Neural progenitor cell (in vitro differentiated cells): ENCODE measurements at regions not wholly inside any gene's neighbourhood (a gene's known extent, or its start where the extent isn't known, plus 50 kb on each side); places are given as distances from the start of the nearest gene placed in this dataset.
"Not testable (repeated sequence)": the region's sequence is repeated elsewhere in the genome, so short reads cannot be mapped to it uniquely, and the experiment has no call there.

ENCODE experiments used
- DNase-seq: peaks from one replicate; pipeline ENCODE4 v3.0.0-alpha.2; 2016; ENCODE audit warnings: low spot score
- H2AFZ ChIP-seq: fragments of 200-600 bp; sonication (generic); replicated peaks from 2 replicates; pipeline ENCODE4 v1.6.1; 2016; ENCODE audit warnings: antibody characterized with exemption
- H3F3A ChIP-seq: fragments of 200-600 bp; sonication (generic); 2 replicates; pipeline ENCODE4 v1.6.1; 2016; ENCODE audit warnings: antibody characterized with exemption, low read depth
- H3K27ac ChIP-seq: fragments of 200-600 bp; sonication (generic); 2 replicates; pipeline ENCODE4 v1.5.1; 2016; ENCODE audit warnings: mild to moderate bottlenecking
- H3K27me3 ChIP-seq: fragments of 200-600 bp; sonication (generic); 2 replicates; pipeline ENCODE4 v1.6.1; 2016; ENCODE audit warnings: mild to moderate bottlenecking, moderate library complexity
- H3K36me3 ChIP-seq: fragments of 200-600 bp; sonication (generic); 2 replicates; pipeline ENCODE4 v1.5.1; 2016
- H3K4me1 ChIP-seq: fragments of 200-600 bp; sonication (generic); 2 replicates; pipeline ENCODE4 v1.6.1; 2016; ENCODE audit warnings: mixed run types
- H3K4me2 ChIP-seq: fragments of 200-600 bp; sonication (generic); 2 replicates; pipeline ENCODE4 v1.6.1; 2016
- H3K4me3 ChIP-seq: fragments of 200-600 bp; sonication (generic); 2 replicates; pipeline ENCODE4 v1.5.1; 2016
- H3K79me2 ChIP-seq: fragments of 200-600 bp; sonication (generic); 2 replicates; pipeline ENCODE4 v1.6.1; 2016; ENCODE audit warnings: low read depth
- H3K9ac ChIP-seq: fragments of 200-600 bp; sonication (generic); 2 replicates; pipeline ENCODE4 v1.6.1; 2016
- H3K9me3 ChIP-seq: fragments of 200-600 bp; sonication (generic); 2 replicates; pipeline ENCODE4 v1.5.1; 2016; ENCODE audit warnings: low read depth
- H4K20me1 ChIP-seq: fragments of 200-600 bp; sonication (generic); 2 replicates; pipeline ENCODE4 v1.6.1; 2016; ENCODE audit warnings: low read depth
- H3K27ac Mint-ChIP-seq: 3 replicates; pipeline ENCODE4 v1.8.0; 2021; ENCODE audit warnings: mixed read lengths
- H3K27me3 Mint-ChIP-seq: 2 replicates; pipeline ENCODE4 v1.8.0; 2022; ENCODE audit warnings: low read depth, mild to moderate bottlenecking, inconsistent platforms, moderate library complexity, mixed read lengths; ENCODE audit not compliant: insufficient read depth
- H3K36me3 Mint-ChIP-seq: 3 replicates; pipeline ENCODE4 v1.8.0; 2021; ENCODE audit warnings: mixed read lengths
- H3K4me1 Mint-ChIP-seq: 3 replicates; pipeline ENCODE4 v1.8.0; 2021; ENCODE audit warnings: mixed read lengths
- H3K4me3 Mint-ChIP-seq: 3 replicates; pipeline ENCODE4 v1.8.0; 2021; ENCODE audit warnings: mild to moderate bottlenecking, moderate library complexity, mixed read lengths
- H3K9me3 Mint-ChIP-seq: 3 replicates; pipeline ENCODE4 v1.8.0; 2020; ENCODE audit warnings: mixed read lengths
- EZH2 ChIP-seq: fragments of 200-600 bp; sonication (generic); IDR thresholded peaks from 2 replicates; pipeline ENCODE4 v1.6.1; 2017; ENCODE audit warnings: antibody characterized with exemption, mild to moderate bottlenecking, moderate library complexity
- EZH2phosphoT487 ChIP-seq: fragments of 200-600 bp; sonication (generic); IDR thresholded peaks from 2 replicates; pipeline ENCODE4 v1.6.1; 2017; ENCODE audit warnings: antibody characterized with exemption
- TF ChIP-seq, protein P1 (sequence below): fragments of 200-600 bp; sonication (generic); IDR thresholded peaks from 2 replicates; pipeline ENCODE4 v1.5.1; 2017; ENCODE audit warnings: antibody characterized with exemption, mild to moderate bottlenecking

DNA sequence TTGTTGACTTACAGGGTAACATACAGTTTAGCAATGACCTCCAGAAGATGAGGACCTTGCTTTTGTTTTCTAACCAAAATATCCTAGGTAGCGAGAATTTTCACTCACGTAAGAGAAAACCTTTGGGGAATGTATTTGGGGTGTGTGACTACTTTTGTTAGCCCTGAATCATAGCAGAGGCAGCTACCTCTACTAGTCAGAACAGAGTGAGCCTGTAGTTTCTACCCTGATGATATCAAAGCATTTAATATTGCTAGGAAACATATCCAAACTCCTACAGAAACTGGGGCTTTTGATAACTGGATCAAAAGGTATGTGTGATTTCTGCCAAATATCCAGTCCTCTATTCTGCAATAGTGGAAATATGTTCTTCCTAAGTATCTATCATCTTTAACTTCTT is 462.6 kb upstream of the ZEB2 start:
- Histone ChIP-seq H3K9ac (no peak overlapping the region), H3K4me1 (no peaks in the 10 kb centered on the region), H3K9me3 (peaks cover 8% of the 10 kb centered on the region), H2AFZ (no peak overlapping the region), H3F3A (no peaks in the 10 kb centered on the region), H3K27me3 (no peaks in the 10 kb centered on the region), H3K27ac (no peak overlapping the region), H3K79me2 (no peaks in the 10 kb centered on the region), H3K4me3 (no peak overlapping the region), H4K20me1 (no peaks in the 10 kb centered on the region), H3K36me3 (peaks cover 8% of the 10 kb centered on the region), H3K4me2 (no peak overlapping the region)
- no peak for DNase-seq
- Mint-ChIP-seq H3K4me1 (no peaks in the 10 kb centered on the region), H3K4me3 (no peak overlapping the region), H3K36me3 (peaks cover 5% of the 10 kb centered on the region), H3K27ac (no peak overlapping the region), H3K27me3 (peaks cover 7% of the 10 kb centered on the region), H3K9me3 (peaks cover 25% of the 10 kb centered on the region)
- TF ChIP-seq, protein P1, sequence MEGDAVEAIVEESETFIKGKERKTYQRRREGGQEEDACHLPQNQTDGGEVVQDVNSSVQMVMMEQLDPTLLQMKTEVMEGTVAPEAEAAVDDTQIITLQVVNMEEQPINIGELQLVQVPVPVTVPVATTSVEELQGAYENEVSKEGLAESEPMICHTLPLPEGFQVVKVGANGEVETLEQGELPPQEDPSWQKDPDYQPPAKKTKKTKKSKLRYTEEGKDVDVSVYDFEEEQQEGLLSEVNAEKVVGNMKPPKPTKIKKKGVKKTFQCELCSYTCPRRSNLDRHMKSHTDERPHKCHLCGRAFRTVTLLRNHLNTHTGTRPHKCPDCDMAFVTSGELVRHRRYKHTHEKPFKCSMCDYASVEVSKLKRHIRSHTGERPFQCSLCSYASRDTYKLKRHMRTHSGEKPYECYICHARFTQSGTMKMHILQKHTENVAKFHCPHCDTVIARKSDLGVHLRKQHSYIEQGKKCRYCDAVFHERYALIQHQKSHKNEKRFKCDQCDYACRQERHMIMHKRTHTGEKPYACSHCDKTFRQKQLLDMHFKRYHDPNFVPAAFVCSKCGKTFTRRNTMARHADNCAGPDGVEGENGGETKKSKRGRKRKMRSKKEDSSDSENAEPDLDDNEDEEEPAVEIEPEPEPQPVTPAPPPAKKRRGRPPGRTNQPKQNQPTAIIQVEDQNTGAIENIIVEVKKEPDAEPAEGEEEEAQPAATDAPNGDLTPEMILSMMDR, result no peak
- TF ChIP-seq EZH2, result no peak
- no peak for TF ChIP-seq EZH2phosphoT487

DNA sequence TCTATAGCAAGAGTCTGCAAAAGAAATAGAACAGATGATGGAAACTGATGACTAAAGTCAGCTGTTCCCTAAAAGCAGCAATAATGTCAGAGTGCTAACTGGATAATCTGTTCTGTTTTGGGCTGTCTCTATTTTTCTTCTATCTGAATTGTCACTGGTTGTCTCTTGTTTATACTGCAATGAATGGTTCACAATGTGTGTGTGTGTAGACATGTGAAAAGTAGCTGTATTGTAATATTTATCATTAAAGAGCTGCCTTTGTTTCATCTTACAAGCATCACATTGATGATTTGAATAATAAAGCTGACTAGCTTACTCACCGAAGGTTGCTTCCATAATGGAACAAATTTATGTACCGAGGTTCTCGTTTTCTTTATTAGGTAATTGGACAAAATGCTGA is 456.0 kb upstream of the ZEB2 start:
- TF ChIP-seq EZH2 (no peak), EZH2phosphoT487 (no peak)

DNA sequence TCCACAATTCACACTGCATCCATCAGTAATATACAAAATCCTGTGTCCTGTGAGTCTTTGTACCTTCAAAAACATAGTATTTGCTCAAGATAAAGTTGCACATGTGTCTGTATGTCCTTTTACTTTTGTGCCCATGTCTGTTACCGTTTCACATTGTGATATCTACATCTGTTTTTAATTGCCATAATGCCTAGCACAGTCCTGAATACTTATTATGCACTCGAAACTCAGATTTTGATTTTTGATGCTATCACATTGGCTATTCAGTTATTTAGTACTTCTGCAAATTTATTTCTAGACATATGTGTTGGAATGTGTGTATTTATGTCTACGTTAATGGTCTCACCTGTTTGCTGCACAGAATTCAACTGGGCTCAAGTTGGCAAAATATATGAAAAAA is 452.8 kb upstream of the ZEB2 start:
- Histone ChIP-seq H3K9me3 (no peaks in the 10 kb centered on the region), H3K9ac (no peak overlapping the region), H3K27ac (no peak overlapping the region), H3K27me3 (no peaks in the 10 kb centered on the region), H3K36me3 (no peaks in the 10 kb centered on the region), H4K20me1 (no peaks in the 10 kb centered on the region), H3F3A (no peaks in the 10 kb centered on the region), H3K79me2 (no peaks in the 10 kb centered on the region), H2AFZ (no peak overlapping the region), H3K4me1 (no peaks in the 10 kb centered on the region), H3K4me2 (no peak overlapping the region), H3K4me3 (no peak overlapping the region)
- Mint-ChIP-seq H3K4me3 (no peak overlapping the region), H3K27me3 (no peaks in the 10 kb centered on the region), H3K9me3 (peaks cover 13% of the 10 kb centered on the region), H3K4me1 (no peaks in the 10 kb centered on the region), H3K27ac (no peak overlapping the region), H3K36me3 (peaks cover 4% of the 10 kb centered on the region)
- TF ChIP-seq EZH2 (no peak), EZH2phosphoT487 (no peak)
- TF ChIP-seq, protein P1, result no peak
- no peak for DNase-seq

More for the DNA sequence above, 456.0 kb upstream of the ZEB2 start:
- Mint-ChIP-seq H3K4me3 (no peak overlapping the region), H3K4me1 (no peaks in the 10 kb centered on the region), H3K9me3 (peaks cover 3% of the 10 kb centered on the region), H3K36me3 (no peaks in the 10 kb centered on the region), H3K27ac (no peak overlapping the region), H3K27me3 (peaks cover 4% of the 10 kb centered on the region)
- no peaks in the 10 kb centered on the region for H3K36me3 ChIP-seq
- H3K4me1 ChIP-seq, result no peaks in the 10 kb centered on the region
- H4K20me1 ChIP-seq, result no peaks in the 10 kb centered on the region
- H3K4me2 ChIP-seq, result no peak overlapping the region
- no peaks in the 10 kb centered on the region for H3F3A ChIP-seq
- no peak for DNase-seq
- H2AFZ ChIP-seq, result no peak overlapping the region
- no peaks in the 10 kb centered on the region for H3K27me3 ChIP-seq
- no peaks in the 10 kb centered on the region for H3K9me3 ChIP-seq
- no peaks in the 10 kb centered on the region for H3K79me2 ChIP-seq
- no peak overlapping the region for H3K27ac ChIP-seq
- no peak overlapping the region for H3K4me3 ChIP-seq
- H3K9ac ChIP-seq, result no peak overlapping the region

DNA sequence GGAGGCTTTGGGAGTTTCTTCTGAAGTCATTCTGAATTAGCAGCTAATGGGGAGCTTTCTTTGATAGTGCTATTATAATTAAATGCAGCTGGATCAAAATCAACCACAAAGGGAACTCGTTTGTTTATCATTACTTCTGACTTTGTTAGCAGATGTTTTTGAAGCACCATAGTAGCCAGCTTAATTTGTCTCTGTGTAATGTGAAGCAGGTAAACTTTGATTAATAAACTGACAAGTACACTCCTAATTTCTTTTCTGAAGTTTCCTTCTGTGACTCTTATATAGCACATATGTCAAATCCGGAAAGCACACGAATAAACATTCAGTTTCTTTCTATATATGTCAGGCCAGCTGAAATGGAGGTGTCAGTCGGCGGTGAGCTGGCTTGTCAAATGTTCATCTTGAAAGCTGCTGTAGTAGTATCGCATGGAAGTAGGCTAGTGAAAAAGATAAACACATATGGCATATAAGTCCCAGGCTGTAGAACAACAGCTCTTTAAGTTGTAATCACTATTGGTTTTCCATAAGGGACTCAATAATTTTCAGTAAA is 451.9 kb upstream of the ZEB2 start:
- DNase-seq, result no peak
- TF ChIP-seq EZH2phosphoT487 (no peak), EZH2 (no peak)
- TF ChIP-seq, protein P1, result no peak
- Histone ChIP-seq H3K79me2 (no peaks in the 10 kb centered on the region), H3K9ac (no peak overlapping the region), H3K9me3 (no peaks in the 10 kb centered on the region), H3K4me1 (no peaks in the 10 kb centered on the region), H3K4me3 (no peak overlapping the region), H3K27me3 (no peaks in the 10 kb centered on the region), H3K4me2 (no peak overlapping the region), H3K27ac (no peak overlapping the region), H4K20me1 (no peaks in the 10 kb centered on the region), H3F3A (no peaks in the 10 kb centered on the region), H3K36me3 (no peaks in the 10 kb centered on the region), H2AFZ (no peak overlapping the region)
- Mint-ChIP-seq H3K27me3 (no peaks in the 10 kb centered on the region), H3K4me3 (no peak overlapping the region), H3K4me1 (no peaks in the 10 kb centered on the region), H3K36me3 (peaks cover 4% of the 10 kb centered on the region), H3K27ac (no peak overlapping the region), H3K9me3 (peaks cover 13% of the 10 kb centered on the region)

DNA sequence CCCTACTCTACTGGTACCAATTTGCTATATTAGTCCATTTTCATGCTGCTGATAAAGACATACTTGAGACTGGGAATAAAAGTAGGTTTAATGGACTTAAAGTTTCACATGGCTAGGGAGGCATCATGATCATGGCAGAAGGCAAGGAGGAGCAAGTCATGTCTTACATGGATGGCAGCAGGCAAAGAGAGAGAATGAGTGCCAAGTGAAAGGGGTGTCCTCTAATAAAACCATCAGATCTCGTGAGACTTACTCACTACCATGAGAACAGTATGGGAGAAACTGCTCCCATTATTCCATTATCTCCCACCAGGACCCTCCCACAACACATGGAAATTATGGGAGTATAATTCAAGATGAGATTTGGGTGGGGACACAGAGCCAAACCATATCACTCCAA is 450.5 kb upstream of the ZEB2 start:
- H3K9ac ChIP-seq, H3K4me1 Mint-ChIP-seq, H3K27me3 Mint-ChIP-seq, DNase-seq, H3K4me1 ChIP-seq, H3K36me3 Mint-ChIP-seq, H3K27ac Mint-ChIP-seq, H3F3A ChIP-seq, H2AFZ ChIP-seq, H3K27me3 ChIP-seq, H3K4me3 Mint-ChIP-seq, H3K27ac ChIP-seq, H3K4me2 ChIP-seq, H3K79me2 ChIP-seq, H3K9me3 ChIP-seq, H3K4me3 ChIP-seq, H4K20me1 ChIP-seq, H3K36me3 ChIP-seq: not testable (repeated sequence)
- H3K9me3 Mint-ChIP-seq, result peaks cover 17% of the 10 kb centered on the region

DNA sequence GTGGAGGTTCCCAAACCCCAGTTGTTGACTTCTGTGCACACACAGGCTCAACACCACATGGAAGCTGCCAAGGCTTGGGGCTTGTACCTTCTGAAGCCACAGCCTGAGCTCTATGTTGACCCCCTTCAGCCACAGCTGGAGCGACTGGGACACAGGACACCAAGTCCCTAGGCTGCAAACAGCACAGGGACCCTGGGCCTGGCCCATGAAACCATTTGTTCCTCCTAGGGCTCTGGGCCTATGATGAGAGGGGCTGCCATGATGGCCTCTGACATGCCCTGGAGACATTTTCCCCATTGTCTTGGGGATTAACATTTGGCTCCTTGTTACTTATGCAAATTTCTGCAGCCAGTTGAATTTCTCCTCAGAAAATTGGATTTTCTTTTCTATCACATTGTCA is 449.6 kb upstream of the ZEB2 start:
- H3K27me3 Mint-ChIP-seq, result not testable (repeated sequence)

More for the DNA sequence above, 449.6 kb upstream of the ZEB2 start:
- not testable (repeated sequence) for H3K4me1 ChIP-seq, H4K20me1 ChIP-seq, H3K79me2 ChIP-seq, H3F3A ChIP-seq, H3K27me3 ChIP-seq, H3K9me3 ChIP-seq, H3K27ac Mint-ChIP-seq, DNase-seq, H3K4me3 Mint-ChIP-seq, H3K4me3 ChIP-seq, H3K36me3 ChIP-seq, H3K4me1 Mint-ChIP-seq, H3K9ac ChIP-seq, H3K36me3 Mint-ChIP-seq, H2AFZ ChIP-seq, H3K27ac ChIP-seq, H3K4me2 ChIP-seq
- peaks cover 23% of the 10 kb centered on the region for H3K9me3 Mint-ChIP-seq
